GM19043 (cell line): ENCODE measurements at regions not wholly inside any gene's neighbourhood (a gene's known extent, or its start where the extent isn't known, plus 50 kb on each side); places are given as distances from the start of the nearest gene placed in this dataset.

ENCODE experiments used
- ATAC-seq: cut with Tn5 transposase; IDR thresholded peaks from one replicate; pipeline ENCODE4 v1.9.1; 2021; ENCODE audit warnings: low read depth; ENCODE audit not compliant: unreplicated experiment

DNA sequence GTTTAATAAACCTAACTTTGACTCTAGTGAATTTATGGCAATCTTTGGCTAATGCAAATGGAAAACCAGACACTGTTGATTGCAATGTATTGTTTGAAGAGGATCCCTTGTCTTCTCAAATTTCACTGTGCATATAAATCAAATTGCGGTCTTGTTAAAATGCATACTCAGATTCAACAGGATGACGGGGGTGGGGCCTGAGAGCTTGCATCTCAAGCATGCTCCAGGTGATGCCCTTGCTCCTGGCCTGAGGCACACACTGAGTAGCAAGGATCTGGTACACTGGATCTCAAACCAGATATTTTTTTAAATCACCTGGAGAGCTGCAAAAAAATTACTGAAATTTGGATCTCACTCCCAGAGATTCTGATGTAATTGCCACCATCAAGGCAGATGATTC is 463.7 kb downstream of the DNAH5 start:
- no peak for ATAC-seq

DNA sequence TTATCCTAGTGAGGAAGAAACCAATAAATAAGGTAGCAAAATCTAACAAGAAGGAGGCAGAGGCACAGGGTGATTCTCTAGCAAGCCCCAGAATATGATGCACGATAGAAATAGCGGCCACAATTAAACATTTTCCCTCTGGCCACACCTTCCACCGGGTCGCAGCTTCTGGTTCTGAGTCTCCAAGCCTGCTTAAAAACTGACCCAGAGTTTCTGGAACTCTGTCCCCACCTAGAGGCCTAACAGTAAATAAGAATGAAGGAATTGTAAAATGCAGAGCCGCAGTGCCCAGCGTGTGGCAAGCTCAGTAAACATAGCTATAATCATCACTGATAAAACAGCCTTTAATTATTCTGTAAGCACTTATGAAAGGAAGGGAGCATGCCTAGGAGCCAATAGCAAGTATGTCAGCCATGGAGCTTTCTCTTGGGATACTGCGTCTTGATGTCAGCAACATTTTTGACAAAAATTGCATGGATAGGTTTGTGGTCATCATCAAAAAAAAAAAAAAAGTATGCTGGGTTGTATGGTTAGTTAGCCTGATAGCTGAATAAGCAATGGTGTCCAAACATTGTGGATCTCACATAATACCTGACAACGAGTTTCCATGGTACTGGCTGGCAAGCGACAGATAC is 465.5 kb downstream of the DNAH5 start:
- no peak for ATAC-seq

DNA sequence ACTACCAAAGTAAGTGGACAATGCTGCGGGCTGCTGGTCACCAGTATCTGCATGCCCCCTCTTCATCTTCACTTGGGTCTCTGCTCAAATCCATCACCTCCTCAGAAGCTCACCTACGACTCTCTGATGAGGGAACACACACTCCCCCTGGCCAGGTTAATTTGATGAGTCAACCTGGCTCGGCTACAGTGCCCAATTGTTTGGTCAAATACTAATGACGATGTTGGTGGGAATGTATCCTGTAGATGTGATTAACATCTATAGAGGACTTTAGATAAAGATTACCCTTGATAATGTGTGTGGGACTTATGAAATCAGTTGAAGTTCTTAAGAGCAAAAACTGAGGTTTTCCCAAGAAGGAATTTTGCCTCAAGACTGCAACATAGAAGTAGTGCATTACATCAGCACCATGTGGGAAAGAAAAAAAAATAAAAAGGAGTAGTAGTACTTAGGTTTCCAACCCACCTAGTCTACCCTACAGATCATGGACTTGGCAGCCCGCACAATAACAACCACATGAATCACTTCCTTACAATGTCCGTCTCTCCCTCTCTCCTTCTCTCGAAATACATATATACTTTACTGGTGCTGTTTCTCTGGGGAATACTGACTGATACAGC is 467.3 kb downstream of the DNAH5 start:
- no peak for ATAC-seq

DNA sequence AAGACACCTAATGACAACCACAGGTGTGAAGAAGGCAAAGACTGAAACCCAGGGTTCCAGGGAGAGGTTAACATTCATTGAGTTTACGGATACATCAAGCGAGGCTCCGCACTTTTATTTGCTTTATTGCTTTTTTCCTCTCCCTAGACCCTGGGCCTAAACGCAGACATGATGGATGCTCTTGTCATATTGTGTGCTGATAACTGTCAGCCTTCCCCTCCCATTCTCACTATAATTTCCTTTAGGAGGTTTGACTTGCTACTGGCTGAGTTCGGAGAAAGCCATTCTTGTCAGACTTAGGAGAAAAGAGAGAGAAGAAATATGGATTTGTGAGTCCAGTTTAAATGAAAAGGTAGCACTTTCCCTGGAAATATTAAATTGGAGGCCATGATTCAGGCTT is 471.6 kb downstream of the DNAH5 start:
- no peak for ATAC-seq

DNA sequence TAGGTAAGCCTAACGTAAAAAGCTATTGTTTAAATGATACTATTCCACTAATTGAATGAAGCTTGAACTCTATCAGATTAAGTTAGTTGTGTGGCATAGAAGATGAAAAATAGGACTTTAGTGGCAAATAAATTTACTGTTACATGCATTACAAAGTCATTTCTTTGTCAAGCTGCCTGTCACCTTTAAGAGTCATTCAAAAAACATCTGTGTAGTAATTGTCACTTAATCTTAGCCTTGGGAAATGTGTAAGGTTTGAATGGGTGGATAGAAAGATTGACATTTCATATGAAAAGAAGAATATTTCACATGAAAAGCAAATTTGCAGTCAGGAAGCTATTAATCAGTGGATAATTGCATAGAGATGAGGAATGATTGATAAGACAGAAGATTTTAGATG is 473.5 kb downstream of the DNAH5 start:
- ATAC-seq = no peak

DNA sequence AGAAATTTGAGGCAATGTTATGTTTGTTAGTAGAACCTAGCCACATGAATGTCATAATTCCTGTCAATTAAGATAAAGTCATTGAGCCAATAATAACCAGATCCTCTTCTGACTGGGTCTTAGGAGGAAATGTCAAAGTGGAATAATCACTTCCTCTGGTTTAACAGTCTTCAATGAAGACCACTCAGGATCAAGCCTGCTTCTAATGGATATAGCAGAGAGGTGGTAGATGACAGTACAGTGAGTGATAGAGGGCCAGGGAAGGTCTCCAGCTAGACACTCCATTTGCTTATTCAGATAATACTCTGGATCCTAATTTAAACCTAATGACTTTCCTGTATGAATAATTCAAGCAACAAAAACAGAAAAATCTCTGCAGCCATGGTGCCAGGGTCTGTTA is 474.2 kb downstream of the DNAH5 start:
- no peak for ATAC-seq

DNA sequence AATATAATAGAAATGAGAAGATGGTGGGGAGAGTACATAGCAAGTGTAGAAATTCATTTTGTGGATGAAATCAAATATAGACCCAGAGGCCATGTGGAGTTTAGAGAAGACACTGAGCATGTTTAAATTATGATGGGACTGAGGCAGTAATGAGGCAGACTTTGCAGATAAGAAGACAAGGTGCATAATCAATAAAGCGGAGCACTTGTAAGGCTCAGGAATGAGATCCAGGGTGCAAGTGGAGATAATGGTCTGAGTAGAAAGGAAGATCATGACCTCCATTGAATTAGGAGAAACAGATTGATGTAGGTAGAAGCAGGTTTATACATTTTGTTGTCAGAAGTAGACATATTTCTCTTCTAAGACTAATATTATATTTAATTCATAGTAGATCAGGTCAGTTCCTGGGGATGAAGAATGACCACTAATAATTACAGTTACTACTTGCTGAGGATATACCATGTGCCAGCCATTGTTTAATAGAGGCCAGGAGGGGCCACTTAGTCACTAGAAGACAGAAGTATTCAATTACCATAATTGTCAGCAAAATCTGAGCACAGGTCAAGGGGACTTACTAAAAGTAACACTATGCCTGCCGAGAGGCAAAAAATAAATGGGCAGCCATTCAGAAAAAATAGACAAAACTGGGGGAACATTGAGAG is 479.8 kb downstream of the DNAH5 start:
- ATAC-seq = no peak

DNA sequence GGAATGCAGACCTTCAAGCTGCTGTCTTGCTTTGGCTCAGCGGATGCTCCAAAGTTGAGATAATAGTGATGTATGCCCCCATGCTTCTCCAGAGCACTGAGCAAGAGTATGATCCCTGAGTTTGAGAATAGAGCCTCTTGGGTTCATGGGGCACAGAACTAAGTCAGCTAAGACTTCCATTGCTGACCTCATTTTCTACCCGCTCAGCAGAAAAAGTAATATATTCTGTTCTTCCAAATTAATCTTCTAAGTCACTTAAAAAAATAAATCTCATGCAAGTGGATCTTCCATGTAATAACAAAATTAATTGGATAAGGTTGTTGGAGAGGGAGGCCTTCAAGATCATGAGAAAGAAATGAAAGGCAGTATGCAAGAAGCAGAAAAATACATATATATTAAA is 483.9 kb downstream of the DNAH5 start:
- no peak for ATAC-seq

DNA sequence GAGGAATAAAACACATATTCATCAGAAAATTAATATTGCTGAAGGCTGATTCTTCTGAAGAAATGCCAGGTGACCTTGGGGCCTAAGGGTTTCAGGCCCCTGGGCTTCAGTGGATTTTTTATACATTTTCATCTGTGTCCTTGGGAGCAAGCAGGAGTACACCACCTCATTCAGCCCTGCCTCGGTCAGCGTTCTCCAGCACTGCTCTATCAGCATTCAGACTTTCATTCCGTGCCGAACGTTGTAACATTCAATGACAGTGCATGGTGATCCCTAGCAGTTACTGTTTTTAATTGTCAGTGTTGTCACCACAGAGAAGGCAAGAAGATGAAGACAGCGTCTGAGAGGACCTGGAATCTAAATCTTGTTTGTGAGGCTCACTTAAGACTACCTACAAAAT is 490.4 kb downstream of the DNAH5 start:
- ATAC-seq = no peak

DNA sequence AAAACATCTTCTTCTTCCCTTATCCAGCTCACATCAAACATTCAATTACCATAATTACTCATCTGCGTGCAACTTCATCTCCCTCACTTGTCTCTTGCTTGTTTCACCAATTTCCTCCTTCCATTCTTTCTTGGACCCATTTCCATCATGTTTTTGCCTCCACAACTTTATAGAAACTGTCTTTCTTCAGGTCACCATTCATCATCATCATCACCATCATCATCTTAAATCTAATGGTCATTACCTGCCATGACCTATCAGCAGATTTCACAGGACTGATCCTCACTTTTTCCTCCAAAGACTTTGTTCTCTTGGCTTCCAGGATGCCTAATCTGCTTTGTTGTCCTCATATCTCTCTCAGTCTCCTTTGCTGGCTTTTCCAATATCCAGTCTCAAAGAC is 495.6 kb downstream of the DNAH5 start:
- no peak for ATAC-seq

DNA sequence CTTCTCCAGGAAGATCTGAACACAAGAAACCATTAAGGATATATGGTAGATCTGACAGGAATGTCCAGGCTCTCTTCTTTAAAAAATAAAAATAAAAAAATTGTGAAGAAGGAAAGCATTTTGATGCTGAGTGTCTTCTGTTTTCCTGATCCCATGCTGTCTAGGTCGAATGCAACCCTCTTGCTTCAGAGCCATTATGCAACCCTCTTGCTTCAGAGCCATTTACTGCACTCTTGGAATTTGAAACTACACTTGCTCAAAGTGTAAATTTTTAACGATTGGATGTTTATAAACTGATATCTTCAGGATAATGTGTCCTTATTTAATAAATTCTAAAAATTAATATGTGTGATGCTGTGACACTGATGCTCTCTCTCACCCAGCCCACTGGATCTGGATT is 505.1 kb downstream of the DNAH5 start:
- no peak for ATAC-seq

DNA sequence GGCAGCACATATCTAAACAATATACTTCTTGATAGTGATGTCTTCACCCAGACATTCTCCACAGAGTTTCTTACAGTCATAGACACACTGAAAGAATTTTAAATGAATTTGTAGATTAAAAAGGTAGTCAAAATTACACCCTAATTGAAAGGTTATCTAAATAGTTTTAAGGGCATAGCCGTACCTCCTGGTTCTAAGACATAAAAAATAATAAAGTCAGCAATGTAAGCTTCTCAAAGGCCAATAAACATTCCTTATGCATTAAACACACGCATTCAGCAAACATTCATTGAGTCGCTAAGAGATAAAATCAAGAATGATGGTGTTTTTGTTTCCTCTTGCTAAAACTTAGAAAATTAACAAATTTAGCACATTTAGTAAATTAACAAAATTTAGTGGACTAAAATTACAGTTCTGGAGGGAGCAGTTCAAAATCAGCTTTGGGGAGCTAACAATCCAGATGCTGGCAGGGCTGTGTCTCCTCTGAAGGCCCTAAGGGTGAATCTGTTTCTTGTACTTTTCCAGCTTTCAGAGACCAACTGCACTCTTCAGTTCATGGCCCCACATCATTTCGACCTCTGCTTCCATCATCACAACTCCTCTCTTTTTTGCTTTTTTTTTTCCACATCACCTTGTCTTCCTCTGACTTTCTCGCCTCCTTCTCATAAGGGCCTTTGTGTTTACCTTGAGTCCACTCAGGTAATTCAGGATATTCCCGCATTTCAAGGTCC is 516.5 kb downstream of the DNAH5 start:
- no peak for ATAC-seq

DNA sequence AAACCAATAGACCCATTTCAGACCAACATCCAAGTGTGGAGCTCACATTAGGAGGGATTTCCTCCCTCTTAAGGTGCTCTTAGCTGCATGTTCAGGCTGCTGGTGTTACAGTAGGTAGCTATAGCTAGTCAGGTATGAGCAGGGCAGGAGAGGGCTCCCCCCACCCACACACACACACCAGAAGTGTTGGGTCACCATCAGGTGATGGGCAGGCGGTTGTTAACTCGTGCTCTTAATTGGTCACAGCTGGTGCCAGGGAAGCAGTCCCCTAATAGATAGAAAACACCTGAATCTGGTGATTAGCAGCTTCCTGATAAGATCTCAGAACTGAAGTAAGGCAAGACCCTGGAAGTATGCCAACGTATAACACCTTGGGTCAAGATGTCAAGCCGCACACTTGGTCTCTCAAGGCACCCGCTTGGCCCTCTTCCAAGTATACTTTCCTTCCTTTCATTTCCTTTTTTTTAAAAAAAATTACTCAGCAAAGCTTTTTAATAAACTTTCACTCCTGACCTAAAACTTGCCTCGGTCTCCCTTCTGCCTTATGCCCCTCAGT is 532.4 kb downstream of the DNAH5 start:
- ATAC-seq = no peak

DNA sequence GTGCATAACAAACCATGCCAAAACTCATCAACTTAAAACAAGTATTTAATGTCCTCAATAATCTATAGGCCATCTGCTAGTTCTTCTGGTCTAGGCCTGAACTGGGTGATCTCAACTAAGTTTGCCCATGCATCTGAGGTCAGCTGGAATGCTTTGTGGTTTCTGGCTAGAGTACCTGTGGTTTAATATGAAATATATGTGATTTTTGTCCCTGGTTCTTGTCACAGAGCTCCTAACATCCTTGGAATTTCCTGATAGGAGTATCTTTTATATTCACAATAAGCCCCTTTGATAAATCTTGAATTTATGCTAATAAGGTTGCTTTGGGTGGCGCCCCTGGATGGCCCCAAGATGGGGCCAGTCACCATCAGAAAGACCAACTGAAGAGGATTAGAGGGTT is 535.9 kb downstream of the DNAH5 start:
- ATAC-seq = no peak

DNA sequence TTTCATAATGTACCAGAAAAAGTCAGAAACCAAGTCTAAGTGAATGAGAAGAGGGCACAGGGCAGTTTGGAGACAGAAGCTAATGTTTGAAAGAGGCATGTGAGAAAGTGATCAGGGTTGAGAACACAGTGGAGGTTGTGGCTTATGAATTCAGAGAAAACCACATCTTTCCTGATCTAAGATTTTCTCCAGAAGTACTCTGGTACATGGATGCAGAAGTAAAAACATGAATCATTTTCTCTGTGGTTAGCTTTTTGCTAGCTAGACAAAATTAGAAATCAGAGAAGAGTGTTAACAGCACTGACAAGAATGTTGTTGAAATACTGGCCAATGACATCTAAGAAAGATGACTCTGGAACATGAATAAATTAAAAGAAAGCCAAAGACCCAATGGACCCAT is 541.1 kb downstream of the DNAH5 start:
- ATAC-seq = no peak

DNA sequence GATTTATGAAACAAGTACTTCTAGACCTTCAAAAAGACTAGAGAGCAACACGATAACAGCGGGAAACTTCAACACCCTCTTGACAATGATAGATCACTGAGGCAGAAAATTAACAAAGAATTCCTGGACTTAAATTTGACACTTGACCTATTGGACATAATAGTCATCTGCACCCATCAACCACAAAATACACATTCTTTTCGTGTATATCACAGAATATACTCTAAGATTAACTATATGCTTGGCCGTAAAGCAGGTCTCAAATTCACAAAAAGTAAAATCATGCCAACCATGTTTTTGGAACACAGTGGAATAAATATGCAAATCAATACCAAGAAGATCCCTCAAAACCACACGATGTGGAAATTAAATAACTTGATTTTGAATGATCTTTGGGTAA is 559.4 kb downstream of the DNAH5 start:
- no peak for ATAC-seq

DNA sequence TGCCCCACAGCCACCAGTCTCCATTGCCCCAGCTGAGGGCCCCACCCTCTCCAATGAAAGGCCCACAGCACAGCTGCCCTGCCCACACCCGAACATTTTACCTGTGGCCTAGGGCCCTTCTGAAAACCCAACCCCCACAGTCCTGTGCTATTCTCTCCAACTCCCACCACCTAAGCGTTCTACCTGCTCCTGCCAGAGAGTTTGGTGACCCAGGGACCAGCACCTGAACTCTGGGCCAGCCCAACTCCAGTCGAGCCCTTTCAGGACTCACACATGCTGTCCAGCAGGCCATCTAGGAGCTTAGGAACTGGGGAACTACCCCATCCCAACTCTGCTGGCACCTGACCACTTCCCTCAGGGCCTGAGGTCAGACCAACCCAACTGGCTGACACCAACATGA is 562.3 kb downstream of the DNAH5 start:
- no peak for ATAC-seq

DNA sequence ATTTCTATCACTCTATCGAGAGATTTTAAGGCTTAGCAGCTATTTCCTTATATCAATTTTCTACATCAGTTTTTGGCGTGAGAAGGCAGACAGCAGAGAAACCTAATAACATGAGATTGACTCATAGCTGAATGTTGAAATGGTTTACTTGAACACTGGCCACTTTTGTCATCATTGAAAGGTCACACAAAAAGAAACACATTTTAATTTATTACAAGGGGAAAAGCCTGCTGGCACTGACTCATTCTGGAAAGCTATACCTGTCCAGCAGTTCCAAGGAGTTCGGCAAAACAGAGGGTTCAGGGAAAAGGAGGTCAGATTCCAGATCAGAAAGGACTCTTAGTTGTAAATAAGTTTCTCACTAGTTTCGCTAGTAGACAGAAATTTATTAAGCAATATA is 566.4 kb downstream of the DNAH5 start:
- ATAC-seq = no peak

DNA sequence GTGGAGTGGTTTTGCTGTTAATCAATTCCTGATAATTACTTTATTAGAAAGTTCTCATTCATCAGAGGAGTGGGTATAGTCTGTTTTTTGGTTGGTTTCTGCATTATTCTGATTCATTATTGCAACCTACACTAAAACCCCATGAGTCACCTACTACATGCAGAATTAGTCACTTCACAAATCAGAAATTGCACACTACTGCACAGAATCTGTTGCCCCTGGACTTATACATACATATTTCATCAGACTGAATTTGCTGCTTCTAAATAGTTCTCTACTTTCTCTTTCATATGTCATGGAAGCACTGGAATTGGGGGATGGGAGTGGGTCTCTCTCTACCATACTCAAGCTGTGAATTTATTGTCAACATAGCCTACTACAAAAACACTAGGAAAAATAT is 585.1 kb downstream of the DNAH5 start:
- ATAC-seq = no peak

DNA sequence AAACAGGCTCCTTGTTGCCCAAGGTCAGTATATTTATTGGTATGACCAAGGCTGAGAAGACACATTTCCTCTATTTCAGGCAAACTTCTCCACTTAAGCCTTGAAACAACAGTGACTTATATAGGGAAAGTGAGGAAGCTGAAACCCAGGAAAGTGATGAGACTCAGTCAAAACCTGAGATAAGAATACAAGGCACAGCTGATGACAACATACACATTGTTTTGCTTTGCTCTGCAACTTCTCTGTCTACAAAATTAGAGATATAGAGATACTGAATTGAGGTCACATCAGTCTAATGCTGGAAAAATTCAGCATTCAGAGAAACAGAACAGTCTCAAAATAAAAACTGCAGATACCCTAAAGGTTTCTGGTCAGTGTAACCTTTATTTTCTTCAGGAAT is 586.1 kb downstream of the DNAH5 start:
- ATAC-seq = no peak

DNA sequence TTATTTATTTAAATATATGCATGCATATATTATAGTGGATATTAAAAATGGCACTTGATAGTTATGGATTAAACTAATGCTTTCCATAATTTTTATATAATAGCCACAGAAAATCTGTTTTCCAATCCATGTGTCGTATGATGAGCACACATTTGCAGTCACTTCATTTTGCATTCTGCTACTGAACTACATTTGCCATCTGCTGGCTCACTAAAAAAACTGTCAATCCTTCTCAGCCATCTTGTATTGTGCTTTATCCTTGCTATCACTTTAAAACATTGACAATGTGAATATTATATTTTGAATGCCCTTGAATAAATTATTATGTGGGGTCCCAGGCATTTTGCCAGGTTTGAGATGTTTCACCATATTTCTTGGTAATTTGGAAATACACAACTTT is 586.6 kb downstream of the DNAH5 start:
- ATAC-seq = no peak
